ENCODE measurements at regions not wholly inside any gene's neighbourhood (a gene's known extent, or its start where the extent isn't known, plus 50 kb on each side); places are given as distances from the start of the nearest gene placed in this dataset.

DNA sequence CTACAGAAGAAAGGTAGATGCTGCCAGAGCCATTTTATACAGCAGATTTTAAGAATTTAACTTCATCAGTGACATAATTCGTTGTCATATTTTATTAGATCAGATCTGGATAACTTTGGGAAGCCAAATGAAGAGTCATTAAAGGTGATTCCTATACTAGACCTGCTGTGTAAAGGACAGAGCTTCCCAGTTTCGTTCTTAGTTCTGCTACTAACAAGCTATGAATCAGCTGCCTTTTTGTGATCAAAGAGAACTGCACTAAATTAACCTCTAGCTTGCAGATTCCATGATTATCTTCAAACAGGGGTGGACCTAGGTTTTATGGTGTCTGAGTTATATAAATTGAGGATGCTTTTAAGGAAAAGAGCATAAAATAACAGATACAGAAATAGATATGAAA, 926.5 kb upstream of the ACVR2A start:
- DNase-seq: no peak

DNA sequence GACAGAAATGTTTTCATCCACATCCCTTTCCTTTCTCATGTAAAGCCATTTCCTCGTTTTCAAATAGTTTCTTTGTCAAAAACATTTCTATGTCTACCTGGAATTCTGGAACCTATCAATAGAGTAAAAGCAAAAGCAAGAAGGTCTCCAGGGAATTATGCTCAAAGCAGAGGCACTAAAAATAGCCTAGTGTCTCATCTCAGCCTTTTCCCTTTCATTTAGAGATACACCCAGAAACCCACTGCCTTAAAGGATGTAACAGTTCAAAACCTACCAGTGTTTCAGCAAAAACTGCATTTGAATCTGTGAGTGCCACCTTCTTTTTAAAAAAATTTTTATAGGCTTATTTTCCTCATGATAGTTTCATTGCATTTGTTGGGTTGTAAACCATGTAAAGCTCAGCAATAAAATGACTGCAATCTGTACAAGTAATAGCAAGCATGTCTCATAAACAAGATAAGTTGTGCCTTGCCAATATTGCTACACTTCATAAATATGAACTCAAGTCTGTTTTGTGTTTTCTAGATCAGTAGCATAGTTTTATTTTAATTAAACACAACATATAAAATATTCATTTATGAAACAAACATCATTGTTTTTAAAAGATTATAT, 927.3 kb upstream of the ACVR2A start:
- no peak for DNase-seq

DNA sequence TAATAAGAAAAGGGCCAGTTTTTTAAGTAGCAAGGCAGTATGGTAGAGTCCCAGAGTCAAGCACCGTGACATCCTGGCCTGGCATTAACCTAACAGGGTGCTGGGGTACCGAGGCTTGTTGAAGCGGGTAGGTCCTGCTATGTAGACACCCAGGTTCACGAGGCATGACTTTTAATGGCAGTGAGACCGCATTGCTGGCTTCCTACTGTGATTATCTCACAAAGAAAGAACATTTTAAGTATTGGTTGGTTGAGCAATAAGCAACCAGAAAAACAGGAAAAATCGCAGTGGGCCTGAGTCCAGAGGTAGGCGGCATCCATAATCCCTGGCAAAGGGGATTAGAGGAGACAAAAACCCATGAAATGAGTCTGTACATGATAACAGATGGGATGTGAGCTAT, 927.9 kb upstream of the ACVR2A start:
- no peak for DNase-seq

DNA sequence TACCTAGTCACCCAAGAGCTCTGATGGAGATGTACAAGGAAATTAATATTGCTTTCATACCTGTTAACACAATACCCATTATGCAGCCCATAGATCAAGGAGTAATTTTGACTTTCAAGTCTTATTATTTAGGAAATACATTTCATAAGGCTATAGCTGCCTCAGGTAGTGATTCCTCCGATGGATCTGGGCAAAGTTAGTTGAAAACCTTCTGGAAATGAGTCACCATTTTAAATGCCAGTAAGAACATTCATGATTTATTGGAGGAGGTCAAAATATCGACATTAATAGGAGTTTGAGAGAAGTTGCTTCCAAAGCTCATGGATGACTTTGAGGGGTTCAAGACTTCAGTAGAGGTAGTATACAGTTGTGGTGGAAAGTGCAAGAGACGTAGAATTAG, 931.4 kb upstream of the ACVR2A start:
- no peak for DNase-seq

DNA sequence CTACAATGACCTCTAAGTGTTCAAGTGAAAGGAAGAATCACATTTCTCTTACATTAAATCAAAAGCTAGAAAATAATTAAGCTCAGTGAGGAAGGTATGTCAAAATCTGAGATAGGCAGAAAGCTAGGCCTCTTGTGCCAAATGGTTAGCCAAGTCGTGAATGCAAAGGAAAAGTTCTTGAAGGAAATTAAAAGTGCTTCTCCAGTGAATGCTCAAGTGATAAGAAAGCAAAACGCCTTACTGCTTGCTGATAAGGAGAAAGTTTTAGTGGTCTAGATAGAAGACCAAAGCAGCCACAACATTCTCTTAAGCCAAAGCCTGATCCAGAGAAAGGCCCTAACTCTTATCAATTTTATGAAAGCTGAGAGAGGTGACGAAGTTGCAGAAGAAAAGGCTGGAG, 932.3 kb upstream of the ACVR2A start:
- DNase-seq: no peak

DNA sequence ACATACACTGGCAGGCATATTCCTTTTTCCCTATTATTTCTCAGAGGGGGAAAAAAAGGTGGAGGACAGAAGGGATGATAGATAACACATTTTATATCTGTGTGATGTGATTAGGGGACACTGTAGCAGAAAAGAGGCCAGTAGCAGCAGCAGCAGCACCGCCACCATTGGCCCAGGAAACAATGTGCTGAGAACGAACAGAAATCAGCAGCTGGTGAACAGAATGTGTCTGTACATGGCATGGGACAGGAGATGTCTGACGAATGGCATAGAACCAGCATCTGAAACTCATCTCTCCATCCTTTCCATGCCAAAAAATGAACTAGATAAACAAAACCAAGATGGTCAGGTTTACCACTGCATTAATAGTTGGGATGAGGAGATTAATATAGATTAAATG, 936.1 kb upstream of the ACVR2A start:
- no peak for DNase-seq

DNA sequence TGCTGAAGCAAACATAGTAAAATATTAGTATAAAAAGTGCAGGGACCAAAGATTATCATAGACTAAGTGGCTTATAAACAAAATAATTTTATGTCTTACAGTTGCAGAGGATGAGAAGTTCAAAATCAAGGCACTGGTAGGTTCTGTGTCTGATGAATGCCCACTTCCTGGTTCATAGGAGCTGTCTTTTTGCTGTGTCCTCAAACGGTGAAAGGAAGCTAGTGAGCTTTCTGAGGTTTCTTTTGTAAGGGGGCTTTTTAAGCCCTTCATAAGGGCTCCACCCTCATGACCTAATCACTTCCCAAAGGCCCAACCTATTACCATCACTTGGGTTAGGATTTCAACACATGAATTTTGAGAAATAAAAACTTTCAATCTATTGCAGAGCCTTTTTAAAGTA, 946.7 kb upstream of the ACVR2A start:
- DNase-seq: no peak

DNA sequence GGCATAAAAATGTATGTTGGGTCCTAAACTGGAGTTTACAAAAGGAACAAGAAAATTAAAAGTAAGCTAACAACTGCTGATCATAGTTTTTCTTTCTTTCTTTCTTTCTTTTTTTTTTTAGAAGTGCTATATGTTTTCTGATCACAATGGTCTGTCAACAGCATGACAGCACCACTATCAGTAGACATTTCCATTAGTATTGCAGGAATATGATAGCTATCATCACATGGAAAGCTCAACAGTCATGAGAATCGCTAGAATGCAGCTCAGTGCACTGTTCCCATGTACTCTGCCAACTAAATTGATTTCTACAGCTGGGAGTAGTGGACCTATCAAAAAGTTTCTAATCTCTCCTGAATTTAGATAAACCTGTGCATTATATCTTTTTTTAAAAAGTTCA, 950.3 kb upstream of the ACVR2A start:
- no peak for DNase-seq

DNA sequence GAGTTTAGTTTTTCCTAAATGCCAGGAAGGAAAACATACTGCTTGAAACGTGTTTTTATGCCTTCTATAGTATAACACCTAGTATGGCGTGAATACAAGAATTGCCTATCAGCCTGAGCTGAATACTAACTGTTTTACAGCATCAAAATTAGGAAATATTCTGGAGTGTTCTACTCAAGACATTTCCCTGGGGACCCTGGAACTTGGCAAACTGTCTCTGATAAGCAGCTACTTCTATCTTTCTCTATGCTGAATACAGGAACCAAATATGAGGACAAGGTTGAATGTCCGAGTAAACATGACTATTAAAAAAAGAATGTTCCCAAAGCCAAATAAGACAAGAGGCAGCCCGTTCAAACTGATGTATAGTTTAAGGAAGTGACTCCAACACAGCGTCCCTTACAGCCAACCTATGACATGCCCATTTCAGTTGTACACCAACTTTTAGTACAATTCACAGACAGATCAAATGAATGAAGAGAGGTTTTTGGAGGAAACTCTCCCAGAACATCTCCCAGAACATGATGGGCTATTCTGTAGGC, 951.3 kb upstream of the ACVR2A start:
- no peak for DNase-seq

DNA sequence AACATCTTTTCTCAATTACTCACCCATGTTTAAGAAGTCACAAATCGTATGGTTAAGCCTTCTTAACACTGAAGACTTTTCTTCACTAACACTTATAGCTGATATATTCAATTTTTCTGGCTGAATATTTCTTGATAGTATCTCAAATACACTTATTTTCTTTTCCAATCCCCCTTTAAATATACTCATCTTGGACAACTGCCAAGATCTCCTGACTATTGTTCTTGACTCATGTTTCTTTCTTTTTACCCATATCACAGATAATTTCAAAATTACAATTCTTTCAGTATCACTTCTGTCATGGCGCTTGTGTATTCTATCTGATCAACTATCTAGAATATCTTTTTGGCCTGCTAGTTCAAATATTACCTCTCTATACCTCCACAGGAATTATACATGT, 954.3 kb upstream of the ACVR2A start:
- no peak for DNase-seq

DNA sequence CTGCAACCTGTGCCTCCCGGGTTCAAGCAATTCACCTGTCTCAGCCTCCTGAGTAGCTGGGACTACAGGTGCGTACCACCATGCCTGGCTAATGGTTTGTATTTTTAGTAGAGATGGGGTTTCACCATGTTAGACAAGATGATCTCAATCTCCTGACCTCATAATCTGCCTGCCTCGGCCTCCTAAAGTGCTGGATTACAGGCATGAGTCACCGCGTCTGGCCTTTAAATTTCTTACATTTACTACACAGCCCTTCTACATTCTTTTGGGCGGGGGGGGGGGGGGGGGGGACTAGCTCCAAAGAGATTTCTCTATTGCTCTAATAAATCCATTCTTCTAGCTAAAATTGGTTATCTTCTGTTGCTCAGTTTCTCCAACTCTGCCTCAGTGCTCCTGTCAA, 964.9 kb upstream of the ACVR2A start:
- DNase-seq: no peak

DNA sequence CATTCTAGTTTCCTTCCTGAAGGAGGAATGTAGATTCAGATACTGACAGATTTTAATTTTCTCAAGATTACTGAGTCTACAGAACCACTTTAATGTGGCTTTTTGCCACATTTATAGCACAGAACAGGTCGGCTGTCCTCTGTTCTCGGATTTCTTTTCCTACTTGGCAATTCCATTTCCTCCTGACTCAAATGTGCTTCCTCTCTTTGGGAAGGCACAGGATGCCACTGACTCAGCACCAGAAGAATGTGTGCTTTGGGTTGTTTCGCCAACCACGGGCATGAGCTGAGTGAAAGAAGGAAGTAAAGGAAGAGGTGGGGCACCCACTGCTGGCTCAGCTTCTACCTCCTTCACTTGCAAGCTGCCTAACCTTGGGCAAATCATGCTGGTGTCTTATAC, 970.6 kb upstream of the ACVR2A start:
- peak; percentile 34 for DNase-seq

DNA sequence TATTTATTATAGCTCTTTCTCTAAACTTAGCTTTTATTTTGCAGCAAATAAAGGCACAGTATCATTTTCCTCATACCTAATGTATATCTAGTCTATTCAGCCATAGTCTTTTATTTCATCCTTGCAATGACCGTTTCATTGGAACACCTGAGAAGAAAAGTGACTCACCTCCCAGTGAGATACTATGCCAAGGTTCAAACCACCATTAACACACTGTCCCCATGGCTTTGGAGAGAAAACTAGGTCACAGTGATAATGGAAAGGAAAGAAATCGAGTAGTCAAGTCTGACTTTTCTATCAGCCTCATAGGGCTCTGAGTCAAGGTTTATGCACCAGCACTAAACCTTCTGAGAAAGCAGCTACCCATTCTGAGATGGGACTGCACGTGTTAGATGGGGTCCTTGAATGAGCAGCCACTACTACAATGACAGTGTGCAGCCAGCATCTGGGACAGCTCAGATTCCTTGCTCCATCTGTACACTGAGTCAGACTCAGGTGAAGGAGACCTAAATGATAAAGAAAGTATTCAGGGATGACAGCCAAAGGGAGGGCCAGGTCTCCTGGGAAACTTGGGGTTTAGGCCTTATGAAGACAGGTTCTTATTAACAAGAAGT, 971.1 kb upstream of the ACVR2A start:
- no peak for DNase-seq

DNA sequence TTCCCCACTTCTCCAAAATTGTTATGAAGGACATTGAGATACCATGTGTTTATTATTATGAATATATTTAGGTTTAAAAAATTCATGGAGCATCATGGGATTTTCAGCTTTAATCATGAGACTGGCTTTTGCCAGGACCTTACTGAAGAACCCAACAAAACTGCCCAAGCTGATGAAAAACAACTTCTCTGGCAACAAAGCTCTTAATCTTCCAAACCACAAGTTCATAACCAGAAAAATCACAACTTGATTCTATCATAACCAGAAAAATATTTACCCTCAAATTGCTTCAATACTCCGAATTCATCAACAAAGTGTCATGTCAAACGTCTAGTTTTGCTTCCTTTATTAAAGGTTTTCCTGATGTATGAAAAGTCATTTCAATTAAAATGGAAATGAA, 971.8 kb upstream of the ACVR2A start:
- DNase-seq: no peak

DNA sequence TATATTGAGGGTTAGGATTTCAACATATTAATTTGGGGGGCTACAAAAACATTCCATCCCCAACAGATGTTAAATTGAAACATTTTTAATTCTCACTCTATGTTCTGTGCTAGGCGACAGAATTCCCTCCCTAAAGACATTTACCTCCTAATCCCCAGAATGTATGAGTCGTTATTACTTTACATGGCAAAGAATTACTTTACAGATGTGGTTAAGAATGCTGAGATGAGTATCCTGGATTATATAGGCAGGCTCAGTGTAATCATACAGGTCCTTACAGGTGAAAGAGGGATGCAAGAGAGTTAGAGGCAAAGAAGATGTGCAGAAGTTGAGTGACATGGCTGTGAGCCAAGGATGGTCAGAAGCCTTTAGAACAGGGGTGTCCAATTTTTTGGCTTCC, 974.1 kb upstream of the ACVR2A start:
- no peak for DNase-seq

DNA sequence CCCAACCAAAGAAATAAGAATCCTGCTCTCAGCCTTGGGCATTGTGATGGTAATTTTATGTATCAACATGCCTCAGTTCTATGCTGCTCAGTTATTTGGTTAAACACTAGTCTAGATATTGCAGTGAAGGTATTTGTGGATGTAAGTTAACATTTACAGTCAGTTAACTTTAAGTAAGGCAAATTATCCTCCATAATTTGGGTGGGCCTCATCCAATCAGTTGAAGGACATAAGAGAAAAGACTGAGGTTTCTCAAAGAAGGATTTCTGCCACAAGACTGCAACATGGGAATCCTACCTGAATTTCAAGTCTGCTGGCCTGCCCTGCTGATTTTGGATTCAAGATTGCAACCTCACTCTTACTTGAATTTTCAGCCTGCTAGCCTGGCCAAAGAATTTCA, 975.5 kb upstream of the ACVR2A start:
- no peak for DNase-seq

DNA sequence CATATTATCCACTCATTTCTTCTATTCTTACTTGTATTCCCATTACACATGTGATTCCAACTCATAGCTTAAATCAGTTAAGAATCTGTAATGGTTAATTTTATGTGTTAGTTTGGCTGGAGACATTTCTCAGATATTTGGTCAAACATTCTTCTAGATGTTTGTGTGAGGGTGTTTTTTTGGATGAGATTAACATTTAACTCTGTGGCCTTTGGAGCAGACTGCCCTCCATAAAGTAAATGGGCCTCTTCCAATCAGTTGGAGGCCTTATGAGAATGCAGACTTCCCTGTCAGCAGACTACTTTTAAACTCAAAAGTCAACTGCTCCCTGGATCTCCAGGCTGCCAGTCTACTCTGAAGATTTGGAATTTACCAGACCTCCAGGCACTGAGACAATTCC, 976.8 kb upstream of the ACVR2A start:
- DNase-seq: no peak

DNA sequence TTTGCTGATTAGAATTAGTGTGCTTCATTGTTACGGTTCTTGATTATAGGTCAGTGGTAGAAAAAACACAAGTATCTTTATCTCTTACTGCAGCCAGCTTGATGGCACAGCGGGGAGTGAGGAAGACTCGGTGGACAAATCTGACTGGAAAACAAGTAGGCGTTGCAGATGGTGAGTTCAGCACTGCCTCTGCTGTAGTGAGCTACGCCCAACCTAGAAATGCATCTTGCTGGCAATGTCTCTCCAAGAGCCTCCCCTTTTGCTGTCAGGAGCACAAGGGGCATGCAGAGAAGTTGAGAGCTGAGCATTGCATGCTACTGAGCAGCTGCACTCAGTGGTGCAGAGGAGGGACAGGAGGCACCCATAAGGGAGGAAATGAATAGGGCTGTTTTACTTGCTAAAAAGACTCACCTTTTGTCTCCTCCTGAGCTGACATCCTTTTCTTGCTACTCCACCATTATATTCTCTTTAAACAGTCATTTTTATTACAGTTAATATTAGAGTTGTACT, 977.3 kb upstream of the ACVR2A start:
- no peak for DNase-seq

DNA sequence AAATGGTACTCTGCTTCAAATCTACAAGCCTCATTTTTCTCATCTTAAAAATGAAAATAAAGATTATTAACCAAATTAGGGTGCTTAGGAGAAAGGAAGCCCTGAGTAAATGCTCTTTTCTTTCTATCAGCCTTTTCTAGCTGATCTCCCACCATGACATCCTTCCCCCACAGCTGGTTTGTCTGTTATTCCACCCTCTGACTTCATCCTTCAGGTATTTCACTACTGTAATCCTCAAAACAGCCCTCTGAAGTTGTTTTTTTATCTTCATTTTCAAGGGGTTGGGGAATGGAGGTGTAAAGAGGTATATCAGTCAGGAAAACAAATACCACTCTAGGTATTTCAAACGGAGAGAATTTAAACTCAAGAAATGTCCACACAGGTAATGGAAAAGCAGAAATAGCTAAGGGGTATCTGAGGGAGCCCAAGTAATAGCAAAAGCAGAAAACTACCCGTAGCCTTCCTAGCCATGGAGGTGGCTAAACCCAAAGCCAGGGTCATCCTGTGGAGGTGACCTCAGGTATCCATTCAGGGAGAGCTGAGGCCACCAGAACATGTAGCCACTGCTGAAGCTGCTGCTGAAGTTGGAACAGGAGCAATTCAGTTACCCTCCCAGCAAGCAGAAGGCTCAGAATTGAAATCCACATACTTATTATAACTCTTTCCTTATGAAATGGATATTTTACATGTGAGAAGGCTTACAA, 990.9 kb upstream of the ACVR2A start:
- DNase-seq: no peak

DNA sequence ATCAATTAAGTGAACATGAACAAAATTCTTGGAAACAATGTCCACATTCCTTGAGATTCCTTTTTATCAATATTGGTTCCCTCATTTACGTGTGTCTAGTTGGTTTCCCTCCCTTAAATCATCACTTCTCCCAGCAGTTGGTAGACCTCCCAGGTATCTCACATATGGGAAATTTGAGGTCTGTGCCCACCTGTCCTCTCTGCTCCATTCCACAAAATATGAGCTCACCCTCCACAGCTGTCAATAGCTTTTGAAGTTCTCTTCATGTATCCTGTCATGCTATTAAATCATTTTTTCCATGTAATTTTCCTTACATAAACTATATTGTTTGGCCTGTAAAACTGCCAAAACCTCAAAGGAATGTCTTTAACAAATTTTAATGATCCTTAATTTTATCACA, 992.2 kb upstream of the ACVR2A start:
- DNase-seq: no peak

DNA sequence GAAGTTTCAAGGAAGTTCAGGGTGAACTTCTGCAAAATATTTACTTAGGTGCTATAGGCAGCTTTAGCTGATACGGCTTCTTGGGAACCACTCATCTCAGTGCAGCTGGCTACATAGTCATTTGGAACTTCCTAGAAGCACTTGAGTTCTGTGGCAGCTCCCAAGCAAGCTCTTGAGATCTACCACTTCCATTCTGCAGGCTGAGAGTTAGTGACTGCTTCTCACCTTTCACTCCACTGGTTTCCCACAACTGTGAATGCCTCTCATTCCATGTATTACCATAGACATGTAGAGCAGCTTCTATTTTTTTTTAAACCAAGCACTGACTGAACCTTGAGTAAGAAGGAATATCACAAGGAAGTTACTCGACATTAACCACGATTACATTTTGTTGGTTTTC, 994.1 kb upstream of the ACVR2A start:
- DNase-seq: no peak

DNA sequence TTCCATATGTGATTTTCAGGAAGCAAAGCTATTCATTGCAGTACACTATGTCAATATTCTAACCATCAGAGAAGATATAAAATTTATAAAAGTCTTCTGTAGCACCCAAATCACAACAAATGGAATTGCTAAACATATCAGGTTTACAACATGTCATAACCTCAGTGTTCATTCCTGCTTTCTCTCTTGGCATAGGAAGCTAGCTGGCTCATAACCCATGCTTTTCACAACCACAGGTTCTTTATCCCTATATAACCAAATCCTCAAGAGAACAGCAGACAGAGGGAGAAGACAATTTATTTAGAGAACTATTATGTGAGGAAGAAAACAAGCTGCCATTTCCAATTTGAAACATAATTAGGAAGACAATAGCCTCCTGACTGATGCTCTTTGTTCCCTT, 997.0 kb upstream of the ACVR2A start:
- DNase-seq: no peak

DNA sequence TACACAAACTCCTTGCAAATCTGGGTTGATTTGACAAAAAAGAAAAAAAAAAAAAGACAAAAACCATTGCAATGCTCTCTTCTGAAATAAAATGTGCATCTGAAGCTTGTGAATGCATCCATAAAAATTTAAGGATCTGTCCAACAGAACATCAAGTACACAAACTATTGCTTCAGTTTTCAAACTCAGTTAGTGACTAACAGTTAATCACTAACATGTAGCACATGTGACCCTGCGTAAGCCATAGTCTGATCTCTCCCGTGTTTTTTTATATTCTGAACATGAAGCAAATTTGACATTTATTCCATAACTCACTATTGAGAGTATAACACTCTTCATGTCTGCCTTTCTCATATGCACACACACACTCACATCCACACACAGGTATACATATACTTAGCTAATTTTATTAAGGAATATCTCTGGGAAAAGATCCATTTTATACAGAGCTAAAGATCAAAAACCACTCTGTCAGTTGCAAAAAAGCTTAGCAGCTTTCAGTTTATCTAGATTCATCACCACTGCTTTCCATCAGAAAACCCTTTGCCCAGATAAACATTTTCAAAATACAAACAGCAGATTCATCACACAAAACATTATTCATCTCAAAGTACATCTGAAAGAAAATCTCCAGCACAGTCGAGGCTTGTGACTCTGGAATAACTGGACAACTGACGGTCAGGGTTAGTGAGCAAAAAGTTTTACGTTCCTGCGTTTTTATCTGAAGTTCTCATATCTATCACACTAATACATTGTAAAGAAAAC, 1000.4 kb upstream of the ACVR2A start:
- no peak for DNase-seq

DNA sequence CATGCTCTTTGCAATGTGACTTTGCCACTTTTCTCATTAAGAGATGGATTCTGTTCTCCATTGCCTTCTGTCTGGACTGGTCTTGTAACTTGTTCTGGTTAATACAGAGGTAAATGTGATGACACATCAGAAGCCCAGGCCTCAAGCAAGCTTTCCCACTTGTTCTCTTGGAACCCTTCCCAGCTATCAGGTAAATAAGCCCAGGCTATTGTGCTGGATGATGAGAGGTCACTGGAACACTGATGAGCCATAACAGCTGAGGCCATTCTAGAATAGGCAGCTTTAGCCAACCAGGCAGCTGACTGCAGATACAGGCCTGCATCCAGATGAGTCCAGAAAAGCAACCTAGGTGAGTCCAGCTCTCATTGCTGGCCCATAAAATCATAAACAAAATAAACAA, 1007.0 kb upstream of the ACVR2A start:
- DNase-seq: no peak

Measured in hematopoietic multipotent progenitor cell treated with erythropoietin and hydrocortisone succinate and interleukin-3 and kit ligand, for 4 days (in vitro differentiated cells).